ENCODE measurements at regions not wholly inside any gene's neighbourhood (a gene's known extent, or its start where the extent isn't known, plus 50 kb on each side); places are given as distances from the start of the nearest gene placed in this dataset.

GRCh38 chr2:145815933-145816332 lies 1296.0 kb upstream of the ZEB2 start:
- TF ChIP-seq CTCF (IDR thresholded peaks at IDR 0.05) (no peak), POLR2A (IDR thresholded peaks at IDR 0.05) (no peak)

Data from Peyer's patch (tissue), 4 donors.